Effector CD4-positive, alpha-beta T cell (primary cell): ENCODE measurements at regions not wholly inside any gene's neighbourhood (a gene's known extent, or its start where the extent isn't known, plus 50 kb on each side); places are given as distances from the start of the nearest gene placed in this dataset.
"Not testable (repeated sequence)": the region's sequence is repeated elsewhere in the genome, so short reads cannot be mapped to it uniquely, and the experiment has no call there.

Source experiments
- DNase-seq: peaks from one replicate; pipeline ENCODE4 v3.0.0-alpha.2; 2020

- no peak for DNase-seq
Observed at GRCh38 chr2:145402706-145403277, 882.9 kb upstream of the ZEB2 start.

- no peak for DNase-seq
Observed at GRCh38 chr2:145399131-145399530, 879.2 kb upstream of the ZEB2 start.

- DNase-seq: no peak
Observed at GRCh38 chr2:145394181-145394580, 874.3 kb upstream of the ZEB2 start.

DNA sequence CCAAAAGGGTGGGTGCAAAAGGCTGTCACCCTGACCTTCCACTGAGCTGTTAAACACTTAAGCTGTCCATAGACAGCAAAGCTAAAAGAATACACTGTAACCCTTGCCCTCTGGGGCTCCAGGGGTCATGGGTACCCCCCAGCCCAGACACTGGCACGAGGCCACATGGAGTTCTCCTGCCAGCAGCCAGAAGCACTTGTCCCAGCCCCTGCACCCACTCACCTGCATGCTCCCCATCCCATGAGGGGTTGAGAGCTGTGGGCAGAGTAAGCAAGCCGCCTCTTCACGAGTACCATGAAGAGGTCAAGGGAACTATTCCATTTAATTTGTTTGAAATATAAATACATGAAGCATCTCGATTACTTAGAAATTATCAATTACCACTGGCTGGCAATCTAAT, 867.1 kb upstream of the ZEB2 start:
- no peak for DNase-seq

DNA sequence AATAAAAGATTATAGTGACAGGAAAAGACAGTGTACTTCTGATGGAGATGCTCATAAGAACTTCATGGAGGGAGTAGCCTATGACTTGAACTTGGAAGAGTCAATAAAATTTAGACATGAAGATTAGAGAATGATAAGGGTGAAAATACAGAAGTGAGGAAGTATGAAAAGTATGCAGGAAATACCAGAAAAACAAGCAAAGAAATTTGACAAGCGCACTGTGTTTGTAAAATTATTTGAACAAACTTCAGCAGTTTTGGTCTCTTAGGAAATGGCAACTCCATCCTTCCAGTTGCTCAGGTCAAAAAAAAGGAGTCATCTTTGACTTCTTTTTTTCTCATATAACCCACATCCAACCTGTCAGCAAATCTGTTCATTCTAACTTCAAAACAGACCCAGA, 864.0 kb upstream of the ZEB2 start:
- no peak for DNase-seq

DNA sequence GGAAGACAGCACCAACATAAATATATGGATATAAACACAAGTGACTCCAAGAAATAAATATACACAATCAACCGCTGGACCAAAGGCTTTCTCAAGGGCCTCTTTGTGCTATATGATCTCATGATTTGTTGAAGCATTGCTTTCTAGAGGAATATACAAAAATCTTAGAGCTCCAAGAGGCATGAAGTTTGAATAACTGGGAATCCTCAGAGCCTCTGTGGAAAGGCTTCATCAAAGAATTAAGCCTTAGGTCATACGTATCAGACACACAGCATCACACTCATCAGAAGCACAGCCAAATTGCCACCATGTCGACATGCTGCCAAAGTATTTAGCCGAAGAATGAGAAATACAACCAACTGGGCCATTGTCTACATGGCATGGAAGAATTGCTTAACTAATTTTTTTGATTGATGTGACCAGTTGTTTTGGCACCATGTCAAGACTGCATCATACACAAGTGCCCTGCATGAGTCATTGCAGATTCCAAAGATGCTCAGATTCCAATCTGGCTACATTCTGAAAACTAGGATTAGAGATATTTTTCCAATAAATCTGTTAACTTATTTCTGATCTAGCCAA, 860.6 kb upstream of the ZEB2 start:
- DNase-seq: no peak

- no peak for DNase-seq
Observed at GRCh38 chr2:145379934-145380333, 860.0 kb upstream of the ZEB2 start.

DNA sequence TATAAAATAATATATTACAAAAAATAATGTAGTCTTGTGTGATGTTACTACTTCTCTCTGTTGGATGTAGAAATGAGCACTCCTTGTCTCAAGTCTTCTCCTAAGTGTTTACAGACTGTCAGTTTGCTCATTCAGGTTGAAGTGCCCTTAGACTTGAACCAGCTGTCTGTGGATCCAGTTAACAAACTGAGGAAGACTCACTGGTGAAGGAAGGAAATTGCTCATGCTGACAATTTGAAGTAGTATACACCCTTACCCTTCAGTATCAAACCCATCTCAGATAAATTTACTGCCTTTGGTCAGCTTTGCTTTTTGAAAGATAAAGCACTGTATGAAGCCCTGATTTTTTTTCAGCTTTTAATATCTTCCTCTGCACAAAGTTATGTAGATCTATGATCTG, 854.2 kb upstream of the ZEB2 start:
- no peak for DNase-seq

GRCh38 chr2:145367334-145367733, 847.4 kb upstream of the ZEB2 start:
- not testable (repeated sequence) for DNase-seq

GRCh38 chr2:145366341-145366740, 846.4 kb upstream of the ZEB2 start:
- no peak for DNase-seq

DNA sequence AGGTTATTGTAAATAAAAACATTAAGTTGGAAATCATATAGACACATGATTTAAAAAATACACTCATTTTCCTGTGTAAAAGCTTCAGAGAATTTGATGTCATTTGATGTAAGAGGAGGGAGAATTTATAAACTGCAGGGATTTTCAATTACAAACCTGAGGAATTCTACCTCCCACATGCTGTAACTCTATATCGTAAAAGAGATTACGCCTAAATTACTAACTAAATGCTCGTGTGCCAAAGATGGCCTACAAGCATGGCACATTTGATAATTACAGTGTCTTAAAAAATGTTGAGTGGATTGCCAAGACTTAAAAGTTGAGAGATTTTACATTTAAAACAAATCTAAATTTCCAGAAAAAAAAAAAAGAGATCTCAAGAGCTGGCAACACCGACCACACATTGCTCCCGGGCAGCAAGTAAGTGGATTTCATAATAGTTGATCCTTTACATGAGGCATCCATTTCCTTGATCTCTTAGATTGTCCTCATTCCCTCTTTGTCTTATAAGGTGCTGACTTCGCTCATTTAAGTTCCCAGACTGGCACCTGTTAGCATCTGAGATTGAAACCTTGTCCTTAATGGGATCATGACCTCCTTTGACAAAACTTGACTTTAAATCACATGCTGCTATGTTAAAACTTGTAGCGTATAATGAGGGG, 840.3 kb upstream of the ZEB2 start:
- DNase-seq: no peak

DNA sequence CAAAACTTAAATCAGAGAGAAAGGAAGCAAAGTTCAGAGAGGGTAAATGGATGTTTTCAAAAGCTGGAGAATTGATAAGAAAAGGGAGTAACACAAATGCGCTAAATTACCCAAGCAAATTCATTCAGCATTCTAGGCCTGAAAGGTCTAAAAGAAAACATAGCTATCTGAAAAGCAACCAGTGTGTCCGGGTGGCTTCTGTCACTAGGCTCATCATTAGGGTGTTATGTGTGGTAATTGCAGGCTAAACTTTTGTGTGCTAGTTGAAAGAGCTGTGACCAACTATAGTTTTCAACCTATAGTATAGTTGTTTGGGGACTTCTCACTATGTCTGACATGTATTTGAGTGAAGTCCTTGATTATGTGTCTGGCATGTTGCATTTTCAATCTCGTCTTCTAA, 839.6 kb upstream of the ZEB2 start:
- DNase-seq: no peak

- DNase-seq: no peak
Observed at GRCh38 chr2:145356056-145356455, 836.1 kb upstream of the ZEB2 start.

DNA sequence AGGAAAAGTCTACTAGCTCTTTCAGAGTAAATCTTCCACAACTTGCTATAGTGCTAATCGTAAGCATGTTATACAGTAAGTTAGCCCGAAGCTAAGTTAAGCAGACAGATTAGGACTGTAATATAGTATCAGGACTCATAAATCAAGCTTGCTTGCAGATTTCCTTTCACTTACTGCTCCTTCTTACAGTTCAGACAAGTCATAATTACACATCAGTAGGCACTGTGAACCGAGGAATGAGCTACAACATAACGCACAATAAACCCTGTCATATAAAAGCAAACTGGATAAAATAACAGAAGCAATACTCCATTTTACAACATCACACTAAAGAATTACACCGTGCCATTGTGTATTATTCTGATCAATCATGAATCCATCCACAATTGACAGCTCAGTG, 832.6 kb upstream of the ZEB2 start:
- no peak for DNase-seq

GRCh38 chr2:145351864-145352425, 832.0 kb upstream of the ZEB2 start:
- DNase-seq: no peak

GRCh38 chr2:145350011-145350410, 830.1 kb upstream of the ZEB2 start:
- DNase-seq: no peak

- no peak for DNase-seq
Observed at GRCh38 chr2:145344076-145344724, 824.3 kb upstream of the ZEB2 start.

- DNase-seq: no peak
Observed at GRCh38 chr2:145343287-145343686, 823.4 kb upstream of the ZEB2 start.

DNA sequence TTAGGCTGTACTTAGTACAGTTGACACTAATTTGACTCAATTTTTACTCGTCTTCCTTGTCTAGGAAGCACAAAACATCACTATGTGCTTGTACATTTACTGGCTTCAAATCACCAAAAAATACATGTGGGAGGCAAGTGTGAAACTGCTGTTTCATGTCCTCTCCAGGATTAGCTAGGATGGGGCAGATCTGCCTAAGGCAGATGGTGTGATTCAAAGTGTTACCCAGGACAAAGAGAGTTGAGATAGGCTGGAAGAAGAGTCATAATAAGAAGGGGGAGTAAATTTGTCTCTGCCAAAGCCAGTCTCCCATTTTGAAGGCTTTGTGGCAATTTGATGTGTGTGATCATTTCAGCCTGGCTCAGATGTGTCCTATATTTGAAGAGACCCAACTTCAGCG, 821.6 kb upstream of the ZEB2 start:
- DNase-seq: no peak

- no peak for DNase-seq
Observed at GRCh38 chr2:145339646-145340045, 819.7 kb upstream of the ZEB2 start.

GRCh38 chr2:145332210-145332898, 812.4 kb upstream of the ZEB2 start:
- DNase-seq: no peak

DNA sequence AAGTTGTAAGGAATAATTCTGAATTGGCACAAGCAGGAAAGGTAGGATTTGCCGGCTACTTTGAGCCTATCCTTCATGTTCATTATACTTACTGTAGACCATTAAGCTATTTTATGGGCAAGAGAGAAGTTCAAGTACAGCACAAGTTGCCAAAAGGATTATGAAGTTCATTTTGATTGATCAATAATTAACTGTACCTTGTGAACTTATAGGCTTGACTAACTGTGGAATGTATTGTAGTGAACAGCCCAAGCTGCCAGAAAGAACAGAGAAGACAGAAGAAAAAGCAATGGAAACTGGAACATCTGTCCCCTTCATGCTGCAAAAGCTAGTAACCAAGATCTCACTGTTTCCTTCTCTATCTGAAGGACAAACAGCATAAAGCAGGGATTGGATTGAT, 810.1 kb upstream of the ZEB2 start:
- DNase-seq: no peak

DNA sequence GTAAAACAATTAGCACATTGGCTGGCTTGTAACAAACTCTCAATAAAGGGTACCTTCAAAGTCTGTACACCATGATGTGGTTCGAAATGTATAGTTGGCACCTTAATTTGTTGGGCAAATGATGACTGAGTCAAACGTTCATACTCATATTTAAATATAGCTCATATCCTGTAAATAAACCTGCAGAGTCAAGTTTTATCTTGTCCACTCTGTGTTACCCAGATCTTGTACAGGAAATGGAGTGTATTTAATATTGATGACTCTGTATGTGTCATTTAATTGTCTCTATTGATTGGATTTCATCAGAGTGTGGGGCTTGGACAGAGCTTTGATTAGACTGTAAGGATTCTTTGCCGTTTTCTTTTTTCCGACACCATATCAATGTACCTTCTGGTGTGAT, 805.6 kb upstream of the ZEB2 start:
- no peak for DNase-seq
